ENCODE measurements at regions not wholly inside any gene's neighbourhood (a gene's known extent, or its start where the extent isn't known, plus 50 kb on each side); places are given as distances from the start of the nearest gene placed in this dataset.
"Not testable (repeated sequence)": the region's sequence is repeated elsewhere in the genome, so short reads cannot be mapped to it uniquely, and the experiment has no call there.

DNA sequence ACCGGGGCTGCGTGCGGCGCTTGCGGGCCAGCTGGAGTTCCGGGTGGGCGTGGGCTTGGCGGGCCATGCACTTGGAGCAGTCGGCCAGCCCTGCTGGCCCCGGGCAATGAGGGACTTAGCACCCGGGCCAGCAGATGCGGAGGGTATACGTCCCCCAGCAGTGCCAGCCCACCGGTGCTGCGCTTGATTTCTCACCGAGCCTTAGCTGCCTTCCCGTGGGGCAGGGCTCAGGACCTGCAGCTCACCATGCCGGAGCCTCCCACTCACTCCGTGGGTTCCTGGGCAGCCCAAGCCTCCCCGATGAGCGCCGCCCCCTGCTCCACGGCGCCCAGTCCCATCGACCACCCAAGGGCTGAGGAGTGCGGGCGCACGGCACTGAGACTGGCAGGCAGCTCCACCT, 51.4 kb upstream of the INPP4B start:
- not testable (repeated sequence) for DNase-seq

DNA sequence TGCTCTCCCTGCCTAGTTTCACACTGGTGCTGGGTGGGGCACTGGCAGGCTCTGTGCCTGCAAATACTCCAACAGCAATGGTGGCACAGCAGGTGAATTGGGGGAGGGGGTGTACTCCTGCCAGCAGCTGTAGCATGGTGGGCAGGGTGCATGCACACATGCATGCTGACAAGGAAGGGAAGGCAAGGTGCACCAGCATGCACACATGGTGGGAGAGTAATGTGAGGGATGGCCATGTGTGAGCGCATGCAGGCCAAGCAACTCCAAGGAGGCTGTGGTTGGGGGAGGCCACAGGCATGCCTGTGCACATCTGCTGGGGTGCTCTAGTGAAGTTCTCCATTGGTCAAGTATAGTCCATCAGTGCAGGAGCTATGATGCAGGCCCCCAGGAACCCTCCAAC, 54.5 kb upstream of the INPP4B start:
- no peak for DNase-seq

DNA sequence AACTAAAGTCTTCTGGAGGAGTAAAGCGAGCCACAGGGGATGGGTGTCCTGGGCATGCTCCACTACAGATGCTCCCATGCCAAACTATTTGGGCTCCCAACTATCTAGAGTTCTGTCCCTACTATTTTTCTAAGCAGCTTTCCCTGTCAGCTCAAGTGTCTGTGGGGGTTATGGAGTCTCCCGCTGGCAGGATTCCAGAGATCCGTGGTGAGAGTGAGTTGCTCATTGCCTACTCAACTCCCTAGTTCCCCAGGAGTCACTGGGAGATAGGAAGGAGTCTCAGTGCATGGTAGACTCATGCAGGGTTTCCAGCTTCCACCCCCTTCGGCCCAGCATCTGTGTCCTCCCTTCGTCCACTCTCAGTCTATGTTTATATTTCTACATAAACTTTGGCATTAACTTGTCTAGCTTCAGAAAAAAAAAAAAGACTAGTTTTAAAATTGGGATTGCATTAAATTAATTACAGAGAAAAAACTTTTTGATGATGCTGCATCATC, 55.1 kb upstream of the INPP4B start:
- DNase-seq: no peak

DNA sequence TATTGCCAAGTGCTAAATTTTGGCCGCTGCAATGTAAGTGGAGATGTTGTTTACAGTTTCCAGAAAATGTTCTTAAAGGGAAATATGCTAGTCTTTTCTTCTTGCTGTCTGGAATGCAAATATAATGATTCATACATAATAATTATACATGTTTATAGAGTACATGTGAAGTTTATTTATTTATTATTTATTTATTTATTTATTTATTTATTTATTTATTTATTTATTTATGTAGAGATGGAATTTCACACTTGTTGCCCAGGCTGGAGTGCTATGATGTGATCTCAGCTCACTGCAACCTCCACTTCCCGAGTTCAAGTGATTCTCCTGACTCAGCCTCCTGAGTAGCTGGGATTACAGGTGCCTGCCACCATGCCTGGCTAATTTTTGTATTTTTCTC, 57.5 kb upstream of the INPP4B start:
- not testable (repeated sequence) for DNase-seq

DNA sequence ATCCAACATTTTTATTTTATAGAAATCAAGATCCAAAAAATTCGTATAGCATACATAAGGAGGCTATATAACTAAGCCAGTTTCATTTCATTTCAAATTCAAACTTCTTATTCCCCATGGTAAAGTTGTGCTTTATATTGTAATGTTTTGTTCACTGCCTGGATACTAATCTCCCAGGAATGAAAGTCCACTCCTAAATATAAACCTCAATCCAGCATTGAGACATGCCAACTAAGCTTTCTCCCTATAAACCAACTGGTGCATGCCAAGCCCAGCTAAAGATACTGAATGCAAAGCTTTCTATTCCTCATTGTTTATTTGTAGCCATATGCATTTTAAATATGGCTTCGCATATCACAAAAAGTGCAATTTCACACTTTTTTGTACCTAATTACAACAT, 63.8 kb upstream of the INPP4B start:
- no peak for DNase-seq

DNA sequence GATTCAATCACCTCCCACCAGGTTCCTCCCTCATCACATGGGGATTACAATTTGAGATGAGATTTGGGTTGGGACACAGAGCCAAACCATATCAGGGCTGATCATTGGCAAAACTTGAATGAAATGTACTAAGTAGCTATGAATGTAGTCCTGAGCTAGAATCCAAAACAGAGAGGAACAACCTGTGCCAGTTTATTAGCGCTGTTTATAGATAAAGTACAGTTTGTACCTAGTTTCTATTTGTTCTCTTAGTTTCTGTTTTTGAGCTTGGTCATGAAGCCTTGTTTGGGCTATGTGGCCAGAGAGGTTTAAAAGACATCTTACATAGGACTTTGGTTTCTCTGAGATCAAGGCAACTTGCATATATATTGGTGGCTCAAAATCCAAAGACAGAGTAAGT, 66.9 kb upstream of the INPP4B start:
- no peak for DNase-seq

DNA sequence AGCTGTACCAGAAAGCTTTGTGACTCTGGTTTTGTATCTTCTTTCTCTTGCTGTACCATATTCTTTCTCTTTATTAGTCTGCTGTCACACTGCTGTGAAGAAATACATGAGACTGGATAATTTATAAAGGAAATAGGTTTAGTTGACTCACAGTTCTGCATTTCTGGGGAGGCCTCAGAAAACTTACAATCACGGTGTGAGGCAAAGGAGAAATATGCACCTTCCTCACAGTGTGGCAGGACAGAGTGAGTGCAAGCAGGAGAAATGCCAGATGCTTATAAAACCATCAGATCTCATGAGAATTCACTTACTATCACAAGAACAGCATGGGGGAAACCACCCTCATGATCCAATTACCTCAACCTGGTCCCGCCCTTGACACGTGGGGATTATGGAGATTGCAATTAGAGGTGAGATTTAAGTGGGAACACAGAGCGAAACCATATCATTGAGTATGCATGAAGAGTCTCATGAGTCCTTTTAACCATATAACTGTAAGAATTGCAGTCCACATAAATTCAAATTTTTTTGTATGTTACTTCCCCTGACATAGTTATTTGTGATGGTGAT, 67.4 kb upstream of the INPP4B start:
- no peak for DNase-seq

DNA sequence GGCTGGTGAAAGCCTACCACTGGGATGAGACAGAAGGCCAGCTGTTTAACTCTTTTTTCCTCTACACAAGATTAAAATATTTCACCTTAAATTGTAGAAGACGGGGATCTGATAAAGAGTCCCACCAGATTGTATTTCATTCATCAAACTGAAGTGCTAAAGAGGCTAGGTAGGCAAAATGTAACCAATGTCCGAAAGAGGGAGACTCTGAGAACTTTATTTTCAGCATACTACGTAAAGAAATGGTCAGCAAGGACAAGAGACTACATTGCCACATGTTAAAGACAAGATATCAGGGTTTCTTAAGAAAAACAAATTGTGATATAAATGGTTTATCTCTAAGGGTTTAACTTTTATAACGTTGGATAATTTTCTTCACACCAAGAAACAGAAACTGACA, 71.6 kb upstream of the INPP4B start:
- no peak for DNase-seq

DNA sequence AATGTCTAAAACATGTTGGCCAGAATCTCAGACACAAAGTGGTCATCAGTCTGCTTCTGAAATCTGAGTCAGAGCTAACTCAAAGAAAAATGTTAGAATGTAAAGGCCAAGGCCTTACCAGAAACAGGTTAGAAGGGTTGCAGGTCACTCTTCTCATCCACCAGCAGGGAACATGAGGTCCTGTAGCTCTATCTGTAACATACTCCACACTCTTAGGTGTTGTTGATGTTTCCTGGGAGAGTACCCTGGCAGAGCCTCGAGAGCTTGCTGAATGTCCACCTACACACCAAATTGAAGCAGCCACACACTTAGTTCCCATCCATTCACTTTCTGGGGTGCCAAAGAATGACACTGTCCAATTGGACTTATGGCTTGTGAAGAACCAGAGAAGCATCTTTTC, 76.6 kb upstream of the INPP4B start:
- no peak for DNase-seq

DNA sequence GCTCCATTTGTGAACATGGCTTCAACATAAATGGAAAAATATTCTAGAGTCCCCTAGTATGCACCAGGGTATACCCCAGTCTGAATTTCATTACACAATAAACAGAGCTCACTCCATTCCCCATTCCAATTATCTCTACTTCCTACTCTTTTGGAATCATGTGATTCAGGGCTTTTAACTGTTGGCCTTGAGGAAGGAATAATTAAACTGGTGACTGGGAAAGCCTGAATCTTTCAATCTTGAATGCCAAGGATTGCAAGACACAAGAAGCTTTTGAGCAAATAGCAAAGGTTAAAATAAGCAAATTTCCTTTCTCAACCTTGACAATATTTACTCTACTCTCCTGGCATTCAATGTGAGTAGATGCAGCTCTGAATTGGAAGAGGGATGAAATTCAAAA, 77.5 kb upstream of the INPP4B start:
- DNase-seq: no peak

DNA sequence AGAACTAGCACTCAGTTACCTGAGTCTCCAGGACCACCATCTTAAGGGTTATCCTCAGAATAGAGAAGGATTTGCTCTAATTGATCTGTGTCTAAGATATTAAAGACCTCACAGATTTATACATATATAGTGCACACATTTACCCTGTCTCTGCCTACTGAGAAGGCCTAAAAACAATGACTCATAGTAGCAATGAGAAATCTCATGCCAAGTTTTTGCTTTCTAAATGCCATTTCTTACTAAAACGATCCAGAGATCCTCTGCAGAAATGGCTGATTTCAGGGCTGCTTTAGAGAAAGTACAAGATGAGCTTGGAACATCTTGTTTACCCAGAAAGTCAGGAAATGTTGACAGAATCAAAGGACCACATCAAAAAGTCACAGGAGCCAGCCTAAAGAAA, 79.1 kb upstream of the INPP4B start:
- DNase-seq: no peak

DNA sequence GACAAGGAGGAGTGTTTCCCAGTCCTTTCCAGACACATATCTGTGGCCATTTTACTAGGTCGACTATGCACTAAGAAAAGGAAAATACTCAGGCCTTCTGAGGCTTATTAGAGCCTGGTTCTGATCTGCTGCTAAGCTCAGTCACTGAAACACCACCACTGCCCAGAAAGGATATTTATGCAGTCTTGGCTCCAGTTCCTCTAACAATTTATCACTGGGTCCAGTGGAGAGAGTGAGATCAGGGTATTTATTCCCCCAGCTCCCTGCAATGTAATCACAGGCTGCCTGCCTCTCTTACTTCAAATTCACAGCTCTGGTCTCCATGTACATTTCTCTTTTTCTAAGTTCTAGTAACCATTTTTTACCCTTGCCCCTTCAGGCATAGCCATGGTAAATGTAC, 81.6 kb upstream of the INPP4B start:
- DNase-seq: no peak

DNA sequence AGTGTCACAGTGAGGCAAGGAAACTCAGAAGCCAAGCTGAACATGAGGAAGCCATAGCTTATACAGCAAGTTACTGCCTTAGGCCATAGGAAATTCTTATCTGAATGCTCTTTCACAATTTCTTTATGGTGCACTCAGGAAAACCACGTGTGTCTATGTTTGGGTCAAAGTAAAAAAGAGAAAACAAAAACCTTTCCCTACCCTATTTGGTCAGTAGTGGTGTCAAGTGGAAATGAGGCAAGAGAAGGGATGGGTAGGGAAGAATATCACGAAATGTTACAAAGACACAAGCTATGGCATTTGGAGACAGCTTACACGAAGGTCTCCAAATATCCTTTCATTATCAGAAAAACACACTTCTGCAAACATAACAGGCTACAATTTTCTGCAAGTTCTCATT, 83.4 kb upstream of the INPP4B start:
- DNase-seq: no peak

DNA sequence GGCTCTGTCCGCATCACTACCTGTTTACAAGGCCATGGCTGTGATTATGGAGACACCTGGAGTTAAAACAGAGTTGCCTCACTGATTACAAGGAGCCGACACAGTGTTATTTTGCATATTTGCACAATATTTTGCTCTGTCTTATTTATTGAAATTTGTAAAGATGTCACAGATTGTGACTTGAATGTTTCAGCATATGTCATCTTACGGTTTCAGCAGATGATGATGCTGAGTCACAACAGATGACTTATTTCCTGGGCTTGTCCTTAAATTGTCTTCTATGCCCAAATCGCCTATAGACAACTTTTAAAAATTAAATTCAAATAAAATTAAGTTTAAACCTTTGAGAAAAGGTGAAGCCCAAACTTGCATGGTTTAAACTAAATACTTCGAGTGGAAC, 87.1 kb upstream of the INPP4B start:
- DNase-seq: no peak

DNA sequence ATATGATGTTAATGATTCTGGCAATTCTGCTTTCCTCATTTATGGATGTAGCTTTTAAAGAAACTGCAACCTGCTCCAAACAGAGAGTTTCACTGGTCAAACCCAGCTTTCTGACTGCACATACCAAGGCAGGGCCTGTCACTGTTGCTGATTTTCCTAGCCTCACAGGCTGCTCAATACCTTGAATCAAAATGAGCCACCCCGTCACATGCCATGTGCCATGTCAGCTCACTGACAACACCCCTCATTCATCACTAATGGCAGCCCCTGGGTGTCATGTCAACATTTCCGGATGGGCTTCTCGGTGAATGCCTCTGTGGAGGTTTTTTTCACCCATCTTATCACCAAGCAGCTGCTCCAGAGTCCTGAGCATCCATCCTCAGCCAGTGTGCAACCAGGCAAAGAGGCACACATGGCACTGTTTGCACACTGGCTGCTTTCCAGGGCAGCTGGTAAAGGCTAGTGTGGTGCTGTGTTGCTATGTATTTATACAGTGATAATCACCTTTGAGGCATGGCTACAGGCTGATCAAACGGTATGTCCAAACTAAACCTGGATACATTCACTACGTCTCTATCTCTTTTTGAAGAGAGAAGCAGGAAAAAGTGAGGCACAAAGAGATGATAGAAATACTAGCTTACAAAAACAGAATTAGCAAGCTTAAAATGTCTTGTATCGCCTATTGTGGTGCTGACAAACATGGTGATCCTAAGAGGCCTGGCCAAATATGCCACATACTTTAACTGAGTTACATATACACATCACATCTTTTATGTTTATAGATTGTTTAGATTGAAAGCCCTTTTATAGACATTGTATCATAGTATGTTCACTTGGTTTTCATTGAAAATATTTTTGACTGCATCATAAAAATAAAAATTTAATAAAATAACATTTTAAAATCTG, 94.6 kb upstream of the INPP4B start:
- DNase-seq: no peak

DNA sequence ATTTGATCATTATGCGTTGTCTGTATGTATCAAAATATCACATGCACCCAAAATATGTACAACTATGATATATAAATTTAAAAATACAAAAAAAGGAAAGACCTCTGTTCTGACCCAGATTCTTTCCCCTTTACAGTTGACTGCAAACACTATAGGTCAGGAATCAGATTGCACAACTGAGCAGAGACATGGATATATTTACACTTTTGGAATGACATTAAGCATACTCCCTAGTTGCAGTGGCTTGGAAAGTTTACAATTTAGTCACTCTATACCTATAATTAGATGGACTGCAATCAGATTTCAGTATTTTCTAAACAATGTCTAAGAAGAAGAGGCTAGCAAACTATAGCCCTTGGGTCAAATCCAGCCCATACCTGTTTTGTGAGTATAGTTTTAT, 98.5 kb upstream of the INPP4B start:
- DNase-seq: no peak

DNA sequence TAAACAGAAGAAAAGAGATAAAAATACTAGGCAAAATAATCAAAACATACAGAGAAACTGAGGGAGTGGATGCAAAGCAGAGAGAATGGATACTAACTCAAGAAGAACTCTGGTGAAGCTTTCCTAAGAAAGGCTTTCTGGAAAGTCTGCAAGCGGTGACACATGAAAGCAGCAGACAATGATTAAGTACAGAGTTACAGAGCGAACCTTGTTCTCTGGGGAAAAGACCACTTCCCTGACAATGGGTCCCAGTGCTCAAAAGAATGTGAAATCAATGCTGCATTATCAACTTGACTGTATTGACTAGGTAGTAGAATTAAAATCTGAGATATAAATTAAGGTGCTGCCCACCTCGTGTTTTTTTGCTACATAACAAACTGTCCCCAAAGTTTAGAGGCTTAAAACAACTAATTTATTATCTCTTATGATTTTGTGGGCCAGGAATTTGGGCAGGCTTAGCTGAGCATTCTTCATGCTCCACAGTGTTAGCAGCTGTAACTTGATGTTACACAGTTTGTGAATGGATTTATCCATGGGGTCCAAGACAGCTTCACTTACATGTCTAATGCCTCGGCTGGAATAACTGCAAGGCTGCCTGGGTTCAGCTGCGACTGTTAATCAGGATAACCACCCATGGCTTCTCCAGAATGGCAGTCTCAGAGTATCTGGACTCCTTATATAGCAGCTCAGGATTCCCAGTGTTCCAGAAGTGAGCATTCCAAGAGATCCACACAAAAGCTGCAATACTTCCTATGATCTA, 106.9 kb upstream of the INPP4B start:
- no peak for DNase-seq

DNA sequence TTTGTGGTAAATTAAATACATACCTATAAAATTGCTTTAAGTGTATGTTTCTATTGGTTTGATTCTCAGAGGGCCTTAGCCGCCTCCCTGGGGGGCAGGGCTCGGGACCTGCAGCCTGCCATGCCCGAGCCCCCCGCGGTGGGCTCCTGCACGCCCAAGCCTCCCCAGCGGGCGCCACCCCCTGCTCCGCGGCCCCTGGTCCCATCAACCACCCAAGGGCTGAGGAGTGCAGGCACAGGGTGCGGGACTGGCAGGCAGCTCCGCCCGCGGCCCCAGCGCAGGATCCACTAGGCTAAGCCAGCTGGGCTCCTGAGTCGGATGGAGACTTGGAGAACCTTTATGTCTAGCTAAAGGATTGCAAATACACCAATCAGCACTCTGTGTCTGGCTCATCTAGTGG, 108.3 kb upstream of the INPP4B start:
- DNase-seq: no peak

DNA sequence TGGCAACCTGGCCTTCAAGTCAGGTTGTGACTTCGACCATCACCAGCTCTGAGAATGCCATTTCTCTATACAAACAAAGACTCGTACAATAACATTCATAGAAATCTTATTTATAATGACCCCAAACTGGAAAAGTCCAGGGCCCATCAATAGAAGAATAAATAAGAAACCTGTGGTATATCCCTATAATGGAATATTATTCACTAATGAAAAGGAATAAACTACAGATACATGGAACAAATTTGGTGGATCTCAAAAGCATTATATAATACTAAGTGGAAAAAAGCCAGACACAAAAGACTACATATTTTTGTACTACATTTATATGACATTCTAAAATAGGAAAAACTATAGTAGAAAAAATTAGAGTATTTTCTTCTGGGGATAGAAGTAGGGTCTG, 109.4 kb upstream of the INPP4B start:
- DNase-seq: no peak

DNA sequence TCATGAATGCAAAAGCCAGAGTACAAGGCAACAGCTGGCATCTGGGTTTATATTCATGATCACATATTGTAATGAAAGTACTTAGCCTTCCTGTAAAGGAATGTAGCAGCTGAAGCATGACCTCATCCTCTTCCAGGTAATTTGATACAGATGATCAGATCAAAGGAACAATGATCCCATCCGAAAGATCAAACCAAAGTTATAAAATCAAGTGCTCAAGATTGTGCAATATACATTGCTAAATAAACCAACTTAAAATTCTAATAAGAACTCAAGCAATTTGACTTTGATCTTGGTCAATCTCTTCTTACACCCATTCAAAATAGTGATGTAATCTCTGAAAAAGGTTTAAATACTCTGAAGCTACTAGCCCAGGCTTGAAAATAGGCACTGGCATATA, 113.1 kb upstream of the INPP4B start:
- no peak for DNase-seq

DNA sequence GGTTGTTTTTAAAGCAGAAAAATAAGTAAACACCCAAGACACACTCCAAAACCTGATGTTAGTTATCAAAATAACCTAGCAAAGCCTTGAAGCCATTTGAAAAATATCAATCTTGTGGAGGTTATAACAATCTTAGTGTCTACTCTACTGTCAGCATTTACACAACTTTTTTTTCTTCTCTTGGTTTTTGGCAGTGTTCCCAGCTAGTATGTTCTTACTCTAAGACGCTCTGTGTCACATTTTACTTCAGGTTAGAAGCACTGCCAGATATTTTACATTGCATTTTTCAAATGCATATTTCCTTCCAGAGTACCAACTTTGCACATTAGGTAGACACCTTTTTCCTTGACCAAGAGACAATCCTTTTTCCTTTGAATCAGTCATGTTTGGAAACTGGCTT, 114.0 kb upstream of the INPP4B start:
- no peak for DNase-seq

DNA sequence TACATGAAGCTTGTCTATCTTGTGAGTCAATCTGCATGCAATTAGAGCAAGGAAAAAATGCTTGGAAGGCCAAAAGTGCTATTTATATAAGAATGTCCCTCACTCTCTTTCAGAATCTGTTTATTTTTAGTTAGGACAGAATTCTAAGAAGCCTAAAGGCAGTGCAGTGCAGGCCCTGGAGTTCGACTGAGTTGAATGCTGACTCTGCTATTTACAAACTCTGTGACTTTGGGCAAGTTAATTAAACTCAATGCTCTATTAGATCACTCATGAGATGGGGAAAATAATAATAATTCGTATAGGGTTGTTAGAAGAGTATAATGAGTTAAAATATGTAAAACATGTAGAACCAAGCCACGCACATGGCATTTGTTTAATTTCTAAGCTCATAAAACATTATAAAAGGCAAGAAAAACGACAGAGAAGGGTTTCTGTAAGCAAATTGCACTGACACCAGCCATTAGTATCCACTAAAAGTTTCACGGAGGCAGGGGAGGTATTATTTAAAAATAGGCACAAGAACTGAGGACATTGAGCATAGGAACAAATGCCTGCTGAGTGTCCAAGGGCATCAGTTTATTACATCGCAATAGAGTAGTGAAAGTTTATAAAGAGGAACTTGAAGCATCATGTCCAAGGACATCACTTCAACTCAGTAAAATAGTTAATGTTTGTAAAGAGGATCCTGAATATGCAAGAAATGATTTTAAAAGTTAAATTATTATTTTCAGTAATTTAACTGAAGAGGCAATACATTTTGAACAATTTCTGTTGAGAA, 115.0 kb upstream of the INPP4B start:
- no peak for DNase-seq

DNA sequence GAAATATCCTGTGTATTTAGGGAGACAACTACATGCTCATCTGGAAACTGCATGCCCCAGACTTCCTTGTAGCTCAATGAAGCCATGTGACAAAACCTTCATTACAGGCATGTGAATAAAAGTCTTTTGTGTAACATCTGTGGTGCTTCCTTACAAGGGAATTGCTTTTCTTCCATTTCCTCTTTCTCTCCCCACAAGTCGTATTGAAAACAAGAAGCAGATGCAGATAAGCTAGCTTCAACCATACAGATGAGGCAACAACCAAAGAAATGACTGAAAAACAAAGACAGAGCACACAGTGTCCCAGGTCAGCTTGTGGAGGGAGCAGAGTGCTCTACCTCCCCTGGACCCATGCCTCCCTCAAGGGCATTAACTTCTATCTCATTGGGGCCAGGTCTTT, 115.8 kb upstream of the INPP4B start:
- no peak for DNase-seq

Measured in activated CD4-positive, alpha-beta T cell treated with anti-CD3 and anti-CD28 coated beads, Interleukin-10, Interleukin-2, amounts not matched to agents 100 ng/mL and 50 ng/mL, durations not matched to agents 16 hours and 8 hours (primary cell).